ENCODE measurements at regions not wholly inside any gene's neighbourhood (a gene's known extent, or its start where the extent isn't known, plus 50 kb on each side); places are given as distances from the start of the nearest gene placed in this dataset.

DNA sequence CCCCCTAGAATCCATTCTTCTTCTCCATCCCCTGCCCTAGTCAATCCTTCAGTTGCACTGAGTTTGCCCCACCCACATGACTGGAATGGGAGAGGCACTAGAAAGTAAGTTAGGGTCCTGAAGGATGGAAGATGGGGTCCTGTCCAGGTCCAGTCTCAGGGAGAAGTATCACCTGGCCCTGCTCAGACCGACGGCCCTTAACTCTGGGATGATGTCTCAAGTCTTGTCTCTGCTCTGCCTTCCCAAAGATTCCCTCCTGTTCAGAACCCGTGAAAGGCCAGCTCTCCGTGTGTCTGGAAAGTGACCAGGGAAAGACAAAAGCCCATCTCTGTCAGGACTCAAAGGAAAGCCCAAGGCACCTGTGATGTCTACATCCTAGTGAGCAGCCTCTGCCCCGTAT, 88.8 kb downstream of the OAT start:
- H3K9me3 ChIP-seq (ENCODE audit: control insufficient read depth, low read depth, low read length), result no peaks in the 10 kb centered on the region
- dilution Hi-C loops (cut with MboI; ENCODE audit: extremely low pct_ligation_motif_present, low sequenced_read_pairs), result no loop called here
- H2AFZ ChIP-seq (ENCODE audit: control insufficient read depth, low read length), result no peak overlapping the region
- FAIRE-seq, result no peak
- no peak overlapping the region for H3K27ac ChIP-seq (ENCODE audit: control insufficient read depth, insufficient read depth, low read length)
- H3K4me3 ChIP-seq (ENCODE audit: control insufficient read depth in 2 of 3, extremely low read depth in 1 of 3, insufficient read depth in 2 of 3, low read depth in 1 of 3, low read length in 3 of 3), result no peak overlapping the region
- no peaks in the 10 kb centered on the region for H3K79me2 ChIP-seq (ENCODE audit: control insufficient read depth, insufficient read depth, low read length)
- no peaks in the 10 kb centered on the region for H3K4me1 ChIP-seq (ENCODE audit: control insufficient read depth, extremely low read depth, insufficient read depth, low read length)
- no peaks in the 10 kb centered on the region for H3K36me3 ChIP-seq (ENCODE audit: control insufficient read depth in 2 of 2, extremely low read depth in 1 of 2, insufficient read depth in 2 of 2, low read length in 2 of 2)
- H3K9ac ChIP-seq (ENCODE audit: control insufficient read depth, extremely low read depth, insufficient read depth, low read length), result no peak overlapping the region
- H3K27me3 ChIP-seq (ENCODE audit: control insufficient read depth, extremely low read depth, insufficient read depth, low read length), result no peaks in the 10 kb centered on the region
- H4K20me1 ChIP-seq (ENCODE audit: control insufficient read depth, extremely low read depth, insufficient read depth, low read length), result no peaks in the 10 kb centered on the region
- TF ChIP-seq EZH2 (IDR thresholded peaks at IDR 0.05; ENCODE audit: low read length), result no peak
- TF ChIP-seq, protein P1, sequence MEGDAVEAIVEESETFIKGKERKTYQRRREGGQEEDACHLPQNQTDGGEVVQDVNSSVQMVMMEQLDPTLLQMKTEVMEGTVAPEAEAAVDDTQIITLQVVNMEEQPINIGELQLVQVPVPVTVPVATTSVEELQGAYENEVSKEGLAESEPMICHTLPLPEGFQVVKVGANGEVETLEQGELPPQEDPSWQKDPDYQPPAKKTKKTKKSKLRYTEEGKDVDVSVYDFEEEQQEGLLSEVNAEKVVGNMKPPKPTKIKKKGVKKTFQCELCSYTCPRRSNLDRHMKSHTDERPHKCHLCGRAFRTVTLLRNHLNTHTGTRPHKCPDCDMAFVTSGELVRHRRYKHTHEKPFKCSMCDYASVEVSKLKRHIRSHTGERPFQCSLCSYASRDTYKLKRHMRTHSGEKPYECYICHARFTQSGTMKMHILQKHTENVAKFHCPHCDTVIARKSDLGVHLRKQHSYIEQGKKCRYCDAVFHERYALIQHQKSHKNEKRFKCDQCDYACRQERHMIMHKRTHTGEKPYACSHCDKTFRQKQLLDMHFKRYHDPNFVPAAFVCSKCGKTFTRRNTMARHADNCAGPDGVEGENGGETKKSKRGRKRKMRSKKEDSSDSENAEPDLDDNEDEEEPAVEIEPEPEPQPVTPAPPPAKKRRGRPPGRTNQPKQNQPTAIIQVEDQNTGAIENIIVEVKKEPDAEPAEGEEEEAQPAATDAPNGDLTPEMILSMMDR (optimal IDR thresholded peaks at IDR 0.05 in 1 of 3, IDR thresholded peaks at IDR 0.05 in 1 of 3, conservative IDR thresholded peaks at IDR 0.05 in 1 of 3; ENCODE audit: extremely low read depth in 1 of 3, insufficient read depth in 2 of 3, low read length in 3 of 3), result no peak
- H3K4me2 ChIP-seq (ENCODE audit: control insufficient read depth, extremely low read depth, insufficient read depth, low read depth, low read length), result no peak overlapping the region
- H3K9me1 ChIP-seq (ENCODE audit: control insufficient read depth, extremely low read depth, insufficient read depth, low read length), result no peaks in the 10 kb centered on the region
- no peak for DNase-seq (ENCODE audit: low read depth, low spot score)

DNA sequence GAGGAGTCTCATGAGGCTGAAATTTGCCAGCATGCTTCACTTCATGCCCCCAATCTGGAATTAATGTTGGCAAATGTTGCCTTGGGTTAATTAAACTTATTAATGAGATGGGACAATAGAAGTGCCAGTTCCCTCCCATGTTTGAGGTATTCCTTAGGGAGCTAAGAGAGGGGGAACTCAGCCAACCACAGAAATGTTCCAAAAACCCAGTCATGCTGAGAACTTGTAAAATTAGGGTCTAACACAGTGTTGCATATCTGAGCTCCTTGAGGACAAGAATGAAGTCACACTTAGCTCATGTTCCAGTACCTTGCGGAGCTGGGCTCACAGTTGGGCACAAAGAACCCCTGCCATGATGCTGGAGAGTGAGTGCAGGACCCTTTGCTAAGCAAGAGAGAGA, 89.4 kb downstream of the OAT start:
- Histone ChIP-seq H3K27me3 (ENCODE audit: control insufficient read depth, extremely low read depth, insufficient read depth, low read length) (no peaks in the 10 kb centered on the region), H3K9ac (ENCODE audit: control insufficient read depth, extremely low read depth, insufficient read depth, low read length) (no peak overlapping the region), H3K79me2 (ENCODE audit: control insufficient read depth, insufficient read depth, low read length) (no peaks in the 10 kb centered on the region), H3K9me3 (ENCODE audit: control insufficient read depth, low read depth, low read length) (no peaks in the 10 kb centered on the region), H3K4me1 (ENCODE audit: control insufficient read depth, extremely low read depth, insufficient read depth, low read length) (no peaks in the 10 kb centered on the region), H3K36me3 (ENCODE audit: control insufficient read depth in 2 of 2, extremely low read depth in 1 of 2, insufficient read depth in 2 of 2, low read length in 2 of 2) (no peaks in the 10 kb centered on the region), H3K27ac (ENCODE audit: control insufficient read depth, insufficient read depth, low read length) (no peak overlapping the region), H3K4me3 (ENCODE audit: control insufficient read depth in 2 of 3, extremely low read depth in 1 of 3, insufficient read depth in 2 of 3, low read depth in 1 of 3, low read length in 3 of 3) (no peak overlapping the region), H3K4me2 (ENCODE audit: control insufficient read depth, extremely low read depth, insufficient read depth, low read depth, low read length) (no peak overlapping the region), H3K9me1 (ENCODE audit: control insufficient read depth, extremely low read depth, insufficient read depth, low read length) (no peaks in the 10 kb centered on the region), H4K20me1 (ENCODE audit: control insufficient read depth, extremely low read depth, insufficient read depth, low read length) (no peaks in the 10 kb centered on the region), H2AFZ (ENCODE audit: control insufficient read depth, low read length) (no peak overlapping the region)
- DNase-seq (ENCODE audit: low read depth, low spot score) (no peak), FAIRE-seq (no peak)
- TF ChIP-seq, protein P1 (optimal IDR thresholded peaks at IDR 0.05 in 1 of 3, IDR thresholded peaks at IDR 0.05 in 1 of 3, conservative IDR thresholded peaks at IDR 0.05 in 1 of 3; ENCODE audit: extremely low read depth in 1 of 3, insufficient read depth in 2 of 3, low read length in 3 of 3), result no peak
- TF ChIP-seq EZH2 (IDR thresholded peaks at IDR 0.05; ENCODE audit: low read length), result no peak
- dilution Hi-C loops (cut with MboI; ENCODE audit: extremely low pct_ligation_motif_present, low sequenced_read_pairs), result no loop called here
